RWPE1 (cell line): ENCODE measurements at regions not wholly inside any gene's neighbourhood (a gene's known extent, or its start where the extent isn't known, plus 50 kb on each side); places are given as distances from the start of the nearest gene placed in this dataset.

Experiments used
- CTCF ChIA-PET: fragments of 350-600 bp; sonication (Branson Sonifier 250); formaldehyde crosslinking; extraction: SDS; loops from one replicate; lab custom pipeline; 2021; lab: Yijun Ruan, JAX
- POLR2A ChIA-PET: fragments of 400-600 bp; formaldehyde crosslinking; extraction: SDS; loops from one replicate; lab custom pipeline; 2020; ENCODE audit warnings: antibody characterized with exemption; ENCODE audit not compliant: low non-redundant PET; lab: Yijun Ruan, JAX
- DNase-seq: peaks from one replicate; pipeline ENCODE4 v3.0.0; 2012; ENCODE audit warnings: low spot score
- H3K27ac ChIP-seq: fragments of 450-650 bp; 2 replicates; pipeline ENCODE4 v1.5.1; 2017
- TF ChIP-seq, protein P1 (sequence below): fragments of 450-650 bp; conservative IDR thresholded peaks from 2 replicates; pipeline ENCODE4 v1.5.1; 2017; ENCODE audit warnings: low read depth, mild to moderate bottlenecking

DNA sequence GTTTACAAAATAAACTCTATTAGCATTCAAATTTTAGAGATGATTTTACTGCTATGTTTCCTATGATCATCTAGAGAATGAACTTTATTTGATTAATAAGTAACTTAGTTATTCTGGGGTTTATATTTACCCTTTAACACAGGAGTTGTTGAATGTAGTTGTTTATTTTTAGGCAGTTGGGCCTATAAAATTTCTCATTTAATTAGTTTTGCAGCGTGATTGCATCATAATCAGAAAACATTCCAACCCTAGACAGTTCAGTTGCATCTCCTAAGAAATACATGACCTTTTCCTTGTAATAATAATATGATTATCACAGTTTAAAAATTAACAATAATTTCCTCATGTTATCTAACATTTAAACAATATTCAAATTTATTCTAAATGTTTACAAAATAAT lies 224.7 kb upstream of the CDH7 start:
- POLR2A ChIA-PET: no interaction called here
- TF ChIP-seq, protein P1, sequence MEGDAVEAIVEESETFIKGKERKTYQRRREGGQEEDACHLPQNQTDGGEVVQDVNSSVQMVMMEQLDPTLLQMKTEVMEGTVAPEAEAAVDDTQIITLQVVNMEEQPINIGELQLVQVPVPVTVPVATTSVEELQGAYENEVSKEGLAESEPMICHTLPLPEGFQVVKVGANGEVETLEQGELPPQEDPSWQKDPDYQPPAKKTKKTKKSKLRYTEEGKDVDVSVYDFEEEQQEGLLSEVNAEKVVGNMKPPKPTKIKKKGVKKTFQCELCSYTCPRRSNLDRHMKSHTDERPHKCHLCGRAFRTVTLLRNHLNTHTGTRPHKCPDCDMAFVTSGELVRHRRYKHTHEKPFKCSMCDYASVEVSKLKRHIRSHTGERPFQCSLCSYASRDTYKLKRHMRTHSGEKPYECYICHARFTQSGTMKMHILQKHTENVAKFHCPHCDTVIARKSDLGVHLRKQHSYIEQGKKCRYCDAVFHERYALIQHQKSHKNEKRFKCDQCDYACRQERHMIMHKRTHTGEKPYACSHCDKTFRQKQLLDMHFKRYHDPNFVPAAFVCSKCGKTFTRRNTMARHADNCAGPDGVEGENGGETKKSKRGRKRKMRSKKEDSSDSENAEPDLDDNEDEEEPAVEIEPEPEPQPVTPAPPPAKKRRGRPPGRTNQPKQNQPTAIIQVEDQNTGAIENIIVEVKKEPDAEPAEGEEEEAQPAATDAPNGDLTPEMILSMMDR: no peak

DNA sequence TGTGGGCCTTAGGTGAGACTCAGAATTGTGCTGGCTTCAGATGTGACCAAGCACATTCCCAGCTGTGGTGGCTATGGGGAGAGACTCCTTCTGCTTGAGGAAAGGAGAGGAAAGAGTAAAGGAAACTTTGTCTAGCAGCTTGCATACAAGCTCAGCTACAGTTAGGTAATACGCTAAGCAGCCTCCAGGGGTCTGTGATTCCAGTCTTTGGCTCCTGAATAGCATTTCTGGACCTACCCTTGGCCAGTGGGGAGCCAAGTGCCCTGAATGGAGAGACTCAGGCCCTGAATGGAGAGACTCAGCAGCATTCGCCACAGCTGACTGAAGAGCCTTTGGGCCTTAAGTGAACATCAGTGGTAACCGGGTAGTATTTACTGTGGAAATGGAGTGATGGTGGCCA lies 227.4 kb upstream of the CDH7 start:
- ChIA-PET POLR2A (no interaction called here), CTCF (no interaction called here)
- TF ChIP-seq, protein P1: no peak
- no peak for DNase-seq
- H3K27ac ChIP-seq: no peak overlapping the region

More for the DNA sequence above, 224.7 kb upstream of the CDH7 start:
- CTCF ChIA-PET: no interaction called here
- H3K27ac ChIP-seq: no peak overlapping the region
- no peak for DNase-seq

DNA sequence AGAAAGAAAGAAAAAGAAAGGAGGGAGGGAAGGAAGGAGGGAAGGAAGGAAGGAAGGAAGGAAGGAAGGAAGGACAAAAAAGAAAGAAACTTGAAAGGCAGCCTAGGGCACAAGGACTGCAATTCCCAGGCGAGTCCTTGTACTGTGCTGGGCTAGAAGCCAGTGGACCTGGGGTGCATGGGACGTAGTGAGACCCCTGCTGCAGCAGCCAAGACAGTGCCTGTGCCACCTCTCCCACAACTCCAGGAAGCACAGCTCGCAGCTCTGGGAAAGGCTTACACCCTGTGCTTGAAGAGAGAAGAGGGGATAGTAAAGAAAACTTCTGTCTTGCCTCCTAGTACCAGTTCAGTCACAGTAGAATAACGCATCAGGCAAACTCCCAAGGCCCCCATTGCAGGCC lies 227.9 kb upstream of the CDH7 start:
- TF ChIP-seq, protein P1: no peak
- ChIA-PET POLR2A (no interaction called here), CTCF (no interaction called here)
- no peak for DNase-seq
- H3K27ac ChIP-seq: no peak overlapping the region

DNA sequence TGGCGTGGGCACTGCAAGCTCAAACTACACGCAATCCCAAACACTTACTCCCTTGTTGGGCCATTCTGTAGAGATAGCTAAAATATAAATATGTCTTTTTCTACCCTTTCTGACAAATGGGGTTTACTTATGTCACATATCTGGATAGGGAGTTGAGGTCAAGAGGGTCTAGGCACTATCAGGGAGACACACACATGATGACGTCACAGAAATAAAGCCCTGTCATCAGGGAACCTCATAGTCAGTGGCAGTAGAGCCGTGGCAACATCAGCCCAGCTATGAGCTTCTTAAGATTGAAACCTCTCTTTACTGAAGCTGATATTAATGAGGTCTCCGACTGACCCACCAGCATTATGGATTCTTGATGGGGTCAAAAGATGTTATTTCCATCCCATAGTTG lies 234.6 kb upstream of the CDH7 start:
- CTCF ChIA-PET: interaction anchor here (0.5 kb wide), 1 partner anchor 478 kb away, joined by 3 read pairs; no protein-coding TSS in a partner anchor

DNA sequence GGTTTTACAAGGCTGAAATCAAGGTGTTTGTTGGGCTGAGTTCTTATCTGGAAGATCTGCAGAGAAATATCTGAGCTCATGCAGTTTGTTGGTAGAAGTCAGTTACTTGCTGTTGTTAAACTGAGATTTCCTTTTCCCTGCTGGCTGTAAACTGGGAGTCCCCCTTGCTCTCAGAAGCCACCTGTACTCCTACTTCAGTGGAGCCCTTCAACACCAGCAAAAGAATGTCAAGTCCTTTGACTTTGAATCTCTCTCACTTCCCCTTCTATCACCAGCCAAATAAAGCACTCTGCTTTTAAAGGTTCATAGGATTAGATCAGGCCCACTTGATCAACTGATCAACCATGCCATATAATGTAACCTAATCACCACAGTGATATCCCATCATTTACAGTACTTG lies 252.2 kb upstream of the CDH7 start:
- no peak overlapping the region for H3K27ac ChIP-seq
- ChIA-PET POLR2A (no interaction called here), CTCF (no interaction called here)
- TF ChIP-seq, protein P1: no peak
- DNase-seq: no peak

More for the DNA sequence above, 234.6 kb upstream of the CDH7 start:
- no peak for DNase-seq
- POLR2A ChIA-PET: no interaction called here
- TF ChIP-seq, protein P1: no peak
- no peak overlapping the region for H3K27ac ChIP-seq

DNA sequence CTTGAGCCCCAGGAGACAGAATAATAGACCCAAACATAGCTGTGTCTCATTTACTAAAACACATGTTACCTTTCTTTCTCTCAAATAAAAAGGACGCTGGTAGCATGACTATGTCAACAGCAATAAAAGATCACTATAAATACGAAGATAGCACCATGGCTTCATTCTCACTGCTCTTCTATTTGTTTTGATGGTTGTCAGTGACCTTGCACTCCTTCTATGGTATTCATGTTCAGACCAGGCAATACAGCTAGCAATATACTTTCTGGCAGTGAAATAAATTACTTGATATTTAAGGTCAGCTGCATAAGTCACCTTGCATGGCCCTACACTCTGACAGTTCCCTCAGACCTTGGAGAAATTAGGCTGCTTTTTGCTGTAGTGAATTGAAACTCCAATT lies 263.2 kb upstream of the CDH7 start:
- POLR2A ChIA-PET: no interaction called here
- CTCF ChIA-PET: interaction anchor here (0.7 kb wide), 1 partner anchor 431 kb away, joined by 3 read pairs; no protein-coding TSS in a partner anchor
- DNase-seq: no peak
- TF ChIP-seq, protein P1: no peak
- no peak overlapping the region for H3K27ac ChIP-seq
